Epithelial cell of prostate (primary cell): ENCODE measurements at regions not wholly inside any gene's neighbourhood (a gene's known extent, or its start where the extent isn't known, plus 50 kb on each side); places are given as distances from the start of the nearest gene placed in this dataset.

Experiments used
- DNase-seq: peaks from one replicate; pipeline ENCODE4 v3.0.0-alpha.2; 2011; ENCODE audit warnings: low read depth, low spot score
- H3K27ac ChIP-seq: fragments of 450-650 bp; 2 replicates; pipeline ENCODE4 v1.5.1; 2017; ENCODE audit warnings: mild to moderate bottlenecking

- H3K27ac ChIP-seq: no peak overlapping the region
- DNase-seq: no peak
These were observed 355.9 kb downstream of the TRIML1 start for GRCh38 chr4:188495169-188495568.

- H3K27ac ChIP-seq: no peak overlapping the region
- no peak for DNase-seq
These were observed 372.2 kb downstream of the TRIML1 start for GRCh38 chr4:188511431-188511830.

- no peak overlapping the region for H3K27ac ChIP-seq
These were observed 393.5 kb downstream of the TRIML1 start for GRCh38 chr4:188532751-188533150.

GRCh38 chr4:188534297-188534696, 395.1 kb downstream of the TRIML1 start:
- no peak overlapping the region for H3K27ac ChIP-seq
- DNase-seq: no peak

More at GRCh38 chr4:188532751-188533150, 393.5 kb downstream of the TRIML1 start:
- DNase-seq: no peak

- no peak overlapping the region for H3K27ac ChIP-seq
- DNase-seq: no peak
These were observed 395.7 kb downstream of the TRIML1 start for GRCh38 chr4:188534917-188535316.

GRCh38 chr4:188536826-188537225, 397.6 kb downstream of the TRIML1 start:
- no peak overlapping the region for H3K27ac ChIP-seq
- DNase-seq: no peak

GRCh38 chr4:188550296-188550695, 411.1 kb downstream of the TRIML1 start:
- no peak overlapping the region for H3K27ac ChIP-seq
- no peak for DNase-seq

GRCh38 chr4:188551156-188551555, 411.9 kb downstream of the TRIML1 start:
- DNase-seq: no peak
- no peak overlapping the region for H3K27ac ChIP-seq

GRCh38 chr4:188552741-188553275, 413.6 kb downstream of the TRIML1 start:
- DNase-seq: no peak
- no peak overlapping the region for H3K27ac ChIP-seq

GRCh38 chr4:188554413-188554812, 415.2 kb downstream of the TRIML1 start:
- no peak for DNase-seq
- H3K27ac ChIP-seq: no peak overlapping the region

- no peak overlapping the region for H3K27ac ChIP-seq
- DNase-seq: no peak
These were observed 433.9 kb downstream of the TRIML1 start for GRCh38 chr4:188573104-188573503.

- no peak overlapping the region for H3K27ac ChIP-seq
- DNase-seq: no peak
These were observed 439.4 kb downstream of the TRIML1 start for GRCh38 chr4:188578657-188579056.

GRCh38 chr4:188596021-188596420, 456.8 kb downstream of the TRIML1 start:
- no peak for DNase-seq

GRCh38 chr4:188603646-188604045, 464.4 kb downstream of the TRIML1 start:
- DNase-seq: no peak
- no peak overlapping the region for H3K27ac ChIP-seq

More at GRCh38 chr4:188596021-188596420, 456.8 kb downstream of the TRIML1 start:
- no peak overlapping the region for H3K27ac ChIP-seq

GRCh38 chr4:188606635-188607034, 467.4 kb downstream of the TRIML1 start:
- no peak for DNase-seq
- H3K27ac ChIP-seq: no peak overlapping the region

GRCh38 chr4:188611143-188611542, 471.9 kb downstream of the TRIML1 start:
- H3K27ac ChIP-seq: no peak overlapping the region
- no peak for DNase-seq

- H3K27ac ChIP-seq: no peak overlapping the region
- no peak for DNase-seq
These were observed 473.4 kb downstream of the TRIML1 start for GRCh38 chr4:188612659-188613058.

- DNase-seq: no peak
- no peak overlapping the region for H3K27ac ChIP-seq
These were observed 474.7 kb downstream of the TRIML1 start for GRCh38 chr4:188613976-188614375.

GRCh38 chr4:188619456-188620149, 480.4 kb downstream of the TRIML1 start:
- no peak for DNase-seq
- no peak overlapping the region for H3K27ac ChIP-seq

GRCh38 chr4:188620608-188621007, 481.4 kb downstream of the TRIML1 start:
- no peak for DNase-seq
- no peak overlapping the region for H3K27ac ChIP-seq

GRCh38 chr4:188623314-188623854, 484.1 kb downstream of the TRIML1 start:
- no peak for DNase-seq
- H3K27ac ChIP-seq: no peak overlapping the region

GRCh38 chr4:188624370-188624769, 485.1 kb downstream of the TRIML1 start:
- no peak overlapping the region for H3K27ac ChIP-seq
- DNase-seq: no peak
